H9 (cell line): ENCODE measurements at regions not wholly inside any gene's neighbourhood (a gene's known extent, or its start where the extent isn't known, plus 50 kb on each side); places are given as distances from the start of the nearest gene placed in this dataset.

Experiments used
- DNase-seq: peaks from one replicate; pipeline ENCODE4 v3.0.0-alpha.2; 2017
- H2AFZ ChIP-seq: one replicate; pipeline ENCODE4 v1.6.1; 2013; ENCODE audit warnings: mild to moderate bottlenecking, low read length, control low read depth, moderate library complexity
- H2AK5ac ChIP-seq: 2 replicates; pipeline ENCODE4 v1.6.1; 2013; ENCODE audit warnings: low read length, control low read depth, mixed read lengths; ENCODE audit not compliant: insufficient read length
- H2BK120ac ChIP-seq: one replicate; pipeline ENCODE4 v1.6.1; 2013; ENCODE audit warnings: low read depth, mild to moderate bottlenecking, low read length, control low read depth, inconsistent platforms; ENCODE audit not compliant: poor library complexity, severe bottlenecking
- H2BK12ac ChIP-seq: 2 replicates; pipeline ENCODE4 v1.6.1; 2013; ENCODE audit warnings: low read length, control low read depth, mixed read lengths, low read depth; ENCODE audit not compliant: insufficient read length
- H2BK15ac ChIP-seq: 2 replicates; pipeline ENCODE4 v1.6.1; 2013; ENCODE audit warnings: low read depth, low read length, control low read depth
- H2BK20ac ChIP-seq: one replicate; pipeline ENCODE4 v1.6.1; 2013; ENCODE audit warnings: low read depth, mild to moderate bottlenecking, low read length, control low read depth, inconsistent platforms; ENCODE audit not compliant: poor library complexity, severe bottlenecking
- H2BK5ac ChIP-seq: 2 replicates; pipeline ENCODE4 v1.6.1; 2013; ENCODE audit warnings: low read length, control low read depth, mixed read lengths; ENCODE audit not compliant: insufficient read length
- H3K14ac ChIP-seq: 2 replicates; pipeline ENCODE4 v1.6.1; 2013; ENCODE audit warnings: low read length, control low read depth; ENCODE audit not compliant: insufficient read depth
- H3K18ac ChIP-seq: 2 replicates; pipeline ENCODE4 v1.6.1; 2013; ENCODE audit warnings: low read depth, mild to moderate bottlenecking, mixed read lengths, low read length, control low read depth; ENCODE audit not compliant: insufficient read length
- H3K23ac ChIP-seq: 2 replicates; pipeline ENCODE4 v1.6.1; 2013; ENCODE audit warnings: low read length, control low read depth, mixed read lengths, low read depth; ENCODE audit not compliant: insufficient read length
- H3K23me2 ChIP-seq: 2 replicates; pipeline ENCODE4 v1.6.1; 2013; ENCODE audit warnings: low read depth, mild to moderate bottlenecking, mixed read lengths, low read length, control low read depth; ENCODE audit not compliant: insufficient read length, poor library complexity, severe bottlenecking
- H3K27ac ChIP-seq: 2 replicates; pipeline ENCODE4 v1.5.1; 2013; ENCODE audit warnings: low read length, control low read depth, mixed read lengths, low read depth; ENCODE audit not compliant: insufficient read length
- H3K27me3 ChIP-seq: 2 replicates; pipeline ENCODE4 v1.6.1; 2013; ENCODE audit warnings: low read length, control low read depth, inconsistent platforms; ENCODE audit not compliant: insufficient read depth
- H3K4ac ChIP-seq: 2 replicates; pipeline ENCODE4 v1.6.1; 2013; ENCODE audit warnings: low read depth, mild to moderate bottlenecking, control low read depth, inconsistent platforms, low read length, moderate library complexity
- H3K4me1 ChIP-seq: 2 replicates; pipeline ENCODE4 v1.6.1; 2013; ENCODE audit warnings: low read length, control low read depth, inconsistent platforms; ENCODE audit not compliant: insufficient read depth
- H3K4me2 ChIP-seq: 2 replicates; pipeline ENCODE4 v1.6.1; 2013; ENCODE audit warnings: low read length, control low read depth, mixed read lengths; ENCODE audit not compliant: insufficient read length, insufficient read depth
- H3K56ac ChIP-seq: 2 replicates; pipeline ENCODE4 v1.6.1; 2013; ENCODE audit warnings: low read depth, mild to moderate bottlenecking, mixed read lengths, low read length, control low read depth; ENCODE audit not compliant: insufficient read length
- H3K79me1 ChIP-seq: 2 replicates; pipeline ENCODE4 v1.6.1; 2013; ENCODE audit warnings: low read depth, mild to moderate bottlenecking, moderate library complexity, low read length, control low read depth, inconsistent platforms; ENCODE audit not compliant: insufficient read depth, poor library complexity, severe bottlenecking
- H3K79me2 ChIP-seq: 2 replicates; pipeline ENCODE4 v1.6.1; 2013; ENCODE audit warnings: low read length, control low read depth, inconsistent platforms; ENCODE audit not compliant: insufficient read depth
- H3K9ac ChIP-seq: 2 replicates; pipeline ENCODE4 v1.6.1; 2013; ENCODE audit warnings: low read length, control low read depth, mixed read lengths; ENCODE audit not compliant: insufficient read length; ENCODE audit errors: extremely low read depth
- H3K9me3 ChIP-seq: one replicate; pipeline ENCODE4 v1.6.1; 2013; ENCODE audit warnings: low read depth, low read length, inconsistent platforms; ENCODE audit not compliant: control insufficient read depth
- H3T11ph ChIP-seq: one replicate; pipeline ENCODE4 v1.6.1; 2013; ENCODE audit warnings: mild to moderate bottlenecking, low read length, control low read depth, inconsistent platforms
- H4K20me1 ChIP-seq: one replicate; pipeline ENCODE4 v1.6.1; 2013; ENCODE audit not compliant: control insufficient read depth, insufficient read length, insufficient read depth
- H4K5ac ChIP-seq: 2 replicates; pipeline ENCODE4 v1.6.1; 2013; ENCODE audit warnings: low read depth, mild to moderate bottlenecking, mixed read lengths, low read length, control low read depth; ENCODE audit not compliant: insufficient read length
- H4K8ac ChIP-seq: replicated peaks from 2 replicates; pipeline ENCODE4 v1.6.1; 2013; ENCODE audit warnings: low read length, control low read depth, mixed read lengths, low read depth; ENCODE audit not compliant: insufficient read length
- H4K91ac ChIP-seq: 2 replicates; pipeline ENCODE4 v1.6.1; 2013; ENCODE audit warnings: low read depth, mild to moderate bottlenecking, moderate library complexity, mixed read lengths, low read length, control low read depth; ENCODE audit not compliant: insufficient read length
- H3K27ac Mint-ChIP-seq, 3 experiments: 2 replicates in 2 of 3; 3 replicates in 1 of 3; pipeline ENCODE4 v1.8.0; 2020 to 2021; ENCODE audit warnings: mixed read lengths in 3 of 3, mild to moderate bottlenecking in 1 of 3, moderate library complexity in 1 of 3
- H3K27me3 Mint-ChIP-seq: 2 replicates; pipeline ENCODE4 v1.8.0; 2021; ENCODE audit warnings: low read depth, mild to moderate bottlenecking, moderate library complexity, mixed read lengths
- H3K36me3 Mint-ChIP-seq, 3 experiments: 2 replicates in 2 of 3; 3 replicates in 1 of 3; pipeline ENCODE4 v1.8.0; 2020 to 2021; ENCODE audit warnings: low read depth in 3 of 3, mixed read lengths in 3 of 3; ENCODE audit not compliant: insufficient read depth in 1 of 3
- H3K4me1 Mint-ChIP-seq, 2 experiments: 2 replicates each; pipeline ENCODE4 v1.8.0; 2020; ENCODE audit warnings: mixed read lengths in 2 of 2
- H3K4me3 Mint-ChIP-seq, 2 experiments: 2 replicates in 1 of 2; 3 replicates in 1 of 2; pipeline ENCODE4 v1.8.0; 2020 to 2021; ENCODE audit warnings: mild to moderate bottlenecking in 2 of 2, mixed read lengths in 2 of 2, moderate library complexity in 1 of 2
- H3K9me3 Mint-ChIP-seq, 2 experiments: 2 replicates in 1 of 2; 3 replicates in 1 of 2; pipeline ENCODE4 v1.8.0; 2020; ENCODE audit warnings: mild to moderate bottlenecking in 2 of 2, mixed read lengths in 2 of 2, moderate library complexity in 1 of 2
- WGBS: extraction: QIAGEN DNeasy Blood & Tissue Kit; methylation state at CpG from one replicate; pipeline ENCODE4 v1.1.7; 2013; ENCODE audit warnings: missing lambda C conversion rate, low lambda C conversion rate, mixed read lengths; ENCODE audit not compliant: insufficient read length; ENCODE audit errors: extremely low coverage; 5-methylcytosine and 5-hydroxymethylcytosine counted together
- TF ChIP-seq, protein P1 (sequence below): fragments of 200-600 bp; sonication (generic); conservative IDR thresholded peaks from 3 replicates; pipeline ENCODE4 v1.8.0; 2021; ENCODE audit warnings: antibody characterized with exemption, mild to moderate bottlenecking

DNA sequence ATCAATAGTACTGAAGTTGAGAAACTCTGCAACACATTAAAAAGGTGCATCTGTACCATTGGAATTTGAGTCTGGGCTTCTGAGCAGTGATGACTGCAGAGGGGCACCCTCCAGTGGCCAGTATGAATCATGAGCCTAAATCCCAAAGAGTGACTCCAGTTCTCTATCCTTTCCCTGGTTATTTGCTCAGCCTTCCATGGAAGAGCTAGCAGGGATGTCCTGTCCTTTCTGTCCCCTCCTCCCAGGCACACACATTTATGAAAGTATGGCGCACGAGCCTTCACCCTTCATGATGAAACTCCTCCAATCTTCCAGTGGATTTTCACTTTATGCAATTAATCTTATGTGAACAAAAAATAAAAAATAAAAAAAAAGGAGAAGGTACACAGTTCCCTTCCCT is 81.0 kb downstream of the ESM1 start:
- Histone ChIP-seq H3K4me2 (no peak overlapping the region), H4K91ac (no peak overlapping the region), H2AFZ (no peak overlapping the region), H3K56ac (no peak overlapping the region), H2BK120ac (no peak overlapping the region), H3K9me3 (no peaks in the 10 kb centered on the region), H3K4ac (no peak overlapping the region), H3K4me1 (no peaks in the 10 kb centered on the region), H3K18ac (no peak overlapping the region), H3T11ph (no peak overlapping the region), H2BK15ac (no peak overlapping the region), H4K5ac (no peak overlapping the region), H2AK5ac (no peak overlapping the region), H2BK20ac (no peak overlapping the region), H4K20me1 (no peaks in the 10 kb centered on the region), H3K14ac (no peak overlapping the region), H2BK12ac (no peak overlapping the region), H3K9ac (no peak overlapping the region), H3K23me2 (no peaks in the 10 kb centered on the region), H3K79me2 (no peaks in the 10 kb centered on the region), H3K27ac (no peak overlapping the region), H4K8ac (no peak overlapping the region), H3K27me3 (no peaks in the 10 kb centered on the region), H3K23ac (no peak overlapping the region), H2BK5ac (no peak overlapping the region), H3K79me1 (no peaks in the 10 kb centered on the region)
- Mint-ChIP-seq H3K4me3 (no peak overlapping the region), H3K27ac (no peak overlapping the region), H3K27me3 (peaks cover under 1% of the 10 kb centered on the region), H3K9me3 (no peaks in the 10 kb centered on the region), H3K4me1 (peaks cover 4 to 5% of the 10 kb centered on the region in 2 experiments; a peak in 1 of 4 replicates), H3K36me3 (no peaks in the 10 kb centered on the region)
- TF ChIP-seq, protein P1, sequence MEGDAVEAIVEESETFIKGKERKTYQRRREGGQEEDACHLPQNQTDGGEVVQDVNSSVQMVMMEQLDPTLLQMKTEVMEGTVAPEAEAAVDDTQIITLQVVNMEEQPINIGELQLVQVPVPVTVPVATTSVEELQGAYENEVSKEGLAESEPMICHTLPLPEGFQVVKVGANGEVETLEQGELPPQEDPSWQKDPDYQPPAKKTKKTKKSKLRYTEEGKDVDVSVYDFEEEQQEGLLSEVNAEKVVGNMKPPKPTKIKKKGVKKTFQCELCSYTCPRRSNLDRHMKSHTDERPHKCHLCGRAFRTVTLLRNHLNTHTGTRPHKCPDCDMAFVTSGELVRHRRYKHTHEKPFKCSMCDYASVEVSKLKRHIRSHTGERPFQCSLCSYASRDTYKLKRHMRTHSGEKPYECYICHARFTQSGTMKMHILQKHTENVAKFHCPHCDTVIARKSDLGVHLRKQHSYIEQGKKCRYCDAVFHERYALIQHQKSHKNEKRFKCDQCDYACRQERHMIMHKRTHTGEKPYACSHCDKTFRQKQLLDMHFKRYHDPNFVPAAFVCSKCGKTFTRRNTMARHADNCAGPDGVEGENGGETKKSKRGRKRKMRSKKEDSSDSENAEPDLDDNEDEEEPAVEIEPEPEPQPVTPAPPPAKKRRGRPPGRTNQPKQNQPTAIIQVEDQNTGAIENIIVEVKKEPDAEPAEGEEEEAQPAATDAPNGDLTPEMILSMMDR, result peak; percentile 73
- peak; percentile 36 for DNase-seq
- no CpG with 5 or more reads among the region's 2 CpGs for WGBS
